ENCODE measurements at regions not wholly inside any gene's neighbourhood (a gene's known extent, or its start where the extent isn't known, plus 50 kb on each side); places are given as distances from the start of the nearest gene placed in this dataset.

DNA sequence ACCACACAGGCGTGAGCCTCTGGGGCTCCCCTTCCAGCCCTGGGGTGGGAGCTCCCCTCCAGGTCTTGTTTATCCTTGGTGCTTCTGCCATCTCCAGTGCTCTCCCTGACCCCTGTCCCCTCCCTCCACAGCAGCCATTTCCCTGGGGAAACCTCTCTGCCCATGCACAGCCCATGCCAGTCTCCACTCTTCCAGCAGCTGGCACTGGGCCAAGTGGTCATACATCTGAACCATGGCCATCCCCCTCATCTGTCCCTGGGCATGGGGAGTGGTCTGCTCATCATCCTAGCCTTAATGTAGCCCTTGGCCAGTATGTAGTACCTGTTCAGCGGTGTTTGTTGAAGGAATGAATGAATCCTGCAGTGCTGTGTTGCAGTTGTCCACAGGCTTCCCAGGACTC, 172.4 kb upstream of the ZNF32 start:
- H3K9me3 Mint-ChIP-seq, result no peaks in the 10 kb centered on the region
- H3K36me3 Mint-ChIP-seq (ENCODE audit: low read depth), result no peaks in the 10 kb centered on the region
- no peak for DNase-seq
- H3K4me1 Mint-ChIP-seq (ENCODE audit: low read depth), result peaks cover 49% of the 10 kb centered on the region
- no peaks in the 10 kb centered on the region for H3K27me3 Mint-ChIP-seq
- H3K4me3 Mint-ChIP-seq, result no peak overlapping the region
- no peak overlapping the region for H3K27ac Mint-ChIP-seq

DNA sequence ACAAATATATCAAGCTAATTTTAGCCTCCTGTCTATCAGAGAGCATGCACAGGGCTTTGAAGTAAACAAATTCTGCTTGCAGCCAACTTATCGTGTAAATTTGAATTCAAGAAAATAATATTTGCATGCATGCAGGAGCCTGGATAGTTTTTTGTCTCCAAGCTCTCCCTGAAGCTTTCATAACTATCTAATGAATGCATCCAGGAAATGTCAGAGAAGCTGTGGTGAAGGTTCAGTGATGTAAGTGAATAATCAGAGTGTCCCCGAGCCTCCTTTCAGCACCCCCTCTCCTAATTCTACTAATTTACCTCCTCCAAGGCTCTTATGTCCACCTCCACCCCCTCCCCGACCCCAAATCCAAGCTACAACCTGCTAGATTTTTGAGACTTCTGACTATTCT, 172.0 kb upstream of the ZNF32 start:
- H3K4me1 Mint-ChIP-seq (ENCODE audit: low read depth), result peaks cover 54% of the 10 kb centered on the region
- H3K27ac Mint-ChIP-seq, result no peak overlapping the region
- H3K9me3 Mint-ChIP-seq, result no peaks in the 10 kb centered on the region
- H3K36me3 Mint-ChIP-seq (ENCODE audit: low read depth), result no peaks in the 10 kb centered on the region
- no peaks in the 10 kb centered on the region for H3K27me3 Mint-ChIP-seq
- no peak overlapping the region for H3K4me3 Mint-ChIP-seq
- no peak for DNase-seq

DNA sequence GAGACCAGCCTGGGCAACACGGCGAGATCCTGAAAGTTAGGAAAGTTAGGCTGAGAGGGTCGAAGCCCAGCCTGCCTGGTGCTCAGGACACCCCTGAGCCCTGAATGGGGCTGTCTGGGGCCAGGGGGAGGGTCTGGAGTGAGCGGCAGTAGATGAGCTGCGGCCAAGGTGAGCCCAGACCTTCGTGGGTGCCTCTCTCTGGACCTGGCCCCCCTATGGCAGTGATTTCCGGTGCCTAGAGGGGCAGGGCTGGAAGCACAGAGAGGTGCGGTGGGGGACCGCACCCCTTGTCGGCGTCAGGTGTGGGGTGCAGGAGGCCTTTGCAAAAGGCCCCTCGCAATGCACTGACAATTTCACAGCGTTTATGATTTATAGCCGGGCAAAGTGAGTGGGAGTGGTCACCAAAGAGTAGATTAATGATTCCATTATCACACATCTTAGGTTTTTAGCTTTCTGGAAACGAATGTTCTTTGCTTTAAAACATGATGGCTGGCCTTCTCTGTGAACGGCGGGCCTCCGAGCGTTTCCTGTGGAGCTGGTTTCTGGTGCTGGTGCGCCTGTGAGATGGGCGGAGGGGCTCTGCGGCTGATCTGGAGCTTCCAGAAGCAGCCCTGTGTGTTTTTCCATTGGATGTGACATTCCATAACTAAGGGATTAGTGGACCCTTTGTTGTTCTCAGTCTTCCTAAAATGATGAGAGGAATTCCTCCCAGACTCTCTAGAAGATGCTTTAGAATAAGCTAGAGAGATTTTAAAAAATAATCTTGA, 171.0 kb upstream of the ZNF32 start:
- Mint-ChIP-seq H3K27me3 (no peaks in the 10 kb centered on the region), H3K4me1 (ENCODE audit: low read depth) (peaks cover 64% of the 10 kb centered on the region), H3K36me3 (ENCODE audit: low read depth) (no peaks in the 10 kb centered on the region), H3K9me3 (no peaks in the 10 kb centered on the region), H3K27ac (no peak overlapping the region), H3K4me3 (no peak overlapping the region)
- DNase-seq, result no peak

DNA sequence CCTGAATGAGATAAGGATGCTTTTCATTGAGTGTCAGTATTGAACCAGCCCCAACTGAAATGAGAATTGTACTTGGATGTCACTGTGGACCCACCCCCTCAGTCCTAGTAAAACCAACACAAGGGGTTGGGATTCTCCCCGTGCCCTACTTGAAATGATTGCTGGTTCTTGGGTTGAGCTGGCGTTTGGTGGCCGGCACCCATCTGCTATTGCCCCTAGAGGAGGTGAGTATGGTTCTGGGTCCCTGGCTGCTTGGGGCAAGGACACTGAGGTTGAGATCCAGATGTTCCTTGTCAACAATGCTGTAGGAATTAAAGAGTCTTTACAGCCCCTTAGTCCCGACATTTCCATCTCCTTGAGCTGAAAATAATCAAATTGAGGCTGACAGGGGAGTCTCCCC, 170.0 kb upstream of the ZNF32 start:
- H3K4me3 Mint-ChIP-seq, result no peak overlapping the region
- DNase-seq, result no peak
- peaks cover 63% of the 10 kb centered on the region for H3K4me1 Mint-ChIP-seq (ENCODE audit: low read depth)
- H3K27ac Mint-ChIP-seq, result no peak overlapping the region
- H3K9me3 Mint-ChIP-seq, result no peaks in the 10 kb centered on the region
- no peaks in the 10 kb centered on the region for H3K36me3 Mint-ChIP-seq (ENCODE audit: low read depth)
- no peaks in the 10 kb centered on the region for H3K27me3 Mint-ChIP-seq

DNA sequence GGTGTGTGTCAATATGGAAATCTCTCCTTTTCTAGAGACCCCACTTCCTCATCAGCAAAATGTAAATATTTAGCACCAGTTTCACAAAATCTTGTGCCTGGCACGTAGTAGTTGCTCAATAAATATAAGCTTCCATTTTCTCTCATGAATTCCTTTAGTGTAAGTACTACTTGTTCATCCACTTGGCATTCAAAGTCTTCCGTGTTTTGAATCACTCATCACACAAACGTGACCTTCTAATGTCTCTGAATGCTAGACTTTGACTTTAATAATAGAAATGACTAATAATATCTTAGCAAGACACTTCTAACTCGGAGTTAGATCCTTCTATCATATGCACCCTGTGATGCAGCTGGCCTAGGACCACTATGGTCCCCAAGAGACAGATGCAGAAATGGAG, 168.7 kb upstream of the ZNF32 start:
- H3K27me3 Mint-ChIP-seq, result no peaks in the 10 kb centered on the region

DNA sequence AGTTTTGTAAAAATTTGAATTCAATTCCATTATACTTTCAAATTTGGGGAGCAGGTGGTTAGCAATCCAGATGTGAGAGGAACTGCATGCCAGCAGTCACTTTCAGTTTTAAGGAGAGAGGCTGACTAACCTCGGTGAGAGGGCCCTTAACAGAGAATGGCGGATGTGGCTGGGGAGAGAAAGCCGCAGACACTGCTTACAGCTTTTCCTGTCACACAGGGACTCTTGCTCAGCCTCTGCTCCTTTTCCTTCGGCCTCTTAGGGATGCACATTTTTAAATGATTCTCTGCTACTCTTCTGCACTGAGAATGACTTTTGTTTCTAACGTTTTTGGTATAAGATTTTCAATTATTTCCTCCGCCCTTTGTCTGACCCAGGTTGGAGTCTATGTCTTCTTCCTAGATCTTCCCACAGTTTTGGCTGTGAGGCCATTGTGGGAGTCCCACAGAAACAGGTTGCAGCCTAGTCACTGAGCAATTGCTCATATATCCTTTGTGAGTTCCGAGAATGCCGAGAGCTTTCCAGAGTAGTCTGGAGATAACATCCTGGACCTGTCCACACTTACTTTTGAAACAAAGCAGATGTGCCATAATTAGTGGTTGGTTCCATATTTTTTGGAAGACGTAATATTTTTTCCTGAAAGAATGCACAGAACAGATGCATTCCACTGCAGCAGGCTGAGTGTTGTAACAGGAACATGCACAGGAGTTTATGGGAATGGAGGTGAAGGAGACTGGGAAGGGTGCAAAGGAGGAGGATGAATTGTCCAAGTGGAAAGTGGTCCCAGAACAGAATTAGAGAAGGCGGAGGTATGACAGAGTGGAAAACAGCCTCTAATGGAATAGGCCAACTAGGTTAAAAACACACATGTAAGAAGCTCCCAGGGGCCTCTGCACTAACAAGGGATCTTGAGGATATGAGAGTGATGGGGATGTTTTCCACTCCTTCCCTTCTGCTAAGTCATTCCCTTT, 168.0 kb upstream of the ZNF32 start:
- H3K4me3 Mint-ChIP-seq, result peak overlapping the region; percentile 49
- H3K9me3 Mint-ChIP-seq, result no peaks in the 10 kb centered on the region
- H3K4me1 Mint-ChIP-seq (ENCODE audit: low read depth), result peaks cover 45% of the 10 kb centered on the region
- peak; percentile 70 for DNase-seq
- H3K36me3 Mint-ChIP-seq (ENCODE audit: low read depth), result no peaks in the 10 kb centered on the region
- H3K27ac Mint-ChIP-seq, result peak overlapping the region; percentile 87
- no peaks in the 10 kb centered on the region for H3K27me3 Mint-ChIP-seq

More for the DNA sequence above, 168.7 kb upstream of the ZNF32 start:
- Mint-ChIP-seq H3K9me3 (no peaks in the 10 kb centered on the region), H3K4me1 (ENCODE audit: low read depth) (peaks cover 51% of the 10 kb centered on the region), H3K36me3 (ENCODE audit: low read depth) (no peaks in the 10 kb centered on the region), H3K27ac (peak overlapping the region; percentile 87), H3K4me3 (no peak overlapping the region)
- DNase-seq, result no peak

DNA sequence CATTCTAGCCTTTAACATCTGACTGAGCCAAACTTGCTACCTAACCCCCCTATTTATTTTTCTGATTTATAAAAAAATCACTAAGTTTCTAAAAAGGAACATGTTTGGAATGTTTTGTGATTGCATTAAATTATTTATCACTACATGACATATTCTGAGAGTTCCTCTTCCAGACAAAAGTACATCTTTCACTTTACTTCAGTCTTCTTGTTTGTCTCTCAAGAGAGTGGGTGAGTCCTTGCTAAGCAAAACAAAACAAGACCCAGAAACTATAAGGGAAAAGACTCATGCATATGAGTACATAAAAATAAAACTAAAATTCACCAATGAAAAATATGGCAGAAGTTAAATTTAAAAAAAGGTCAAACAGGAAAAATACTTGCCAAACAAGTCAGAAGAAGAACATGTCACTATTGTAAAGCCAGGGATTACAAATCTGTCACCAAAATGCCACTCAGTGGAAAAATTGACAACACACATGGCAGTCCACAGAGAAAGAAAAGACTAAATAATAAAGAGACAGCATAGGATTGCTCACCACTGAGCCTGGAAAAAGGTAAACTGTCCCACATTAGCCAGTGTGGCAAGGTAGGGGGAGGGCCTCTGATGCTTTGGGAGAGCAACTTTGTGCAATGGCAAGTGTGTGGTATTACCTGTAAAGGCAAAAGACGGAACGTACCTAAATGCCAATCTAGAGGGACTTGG, 166.7 kb upstream of the ZNF32 start:
- Mint-ChIP-seq H3K4me1 (ENCODE audit: low read depth) (peaks cover 56% of the 10 kb centered on the region), H3K27me3 (no peaks in the 10 kb centered on the region), H3K27ac (peak overlapping the region; percentile 87), H3K4me3 (no peak overlapping the region), H3K36me3 (ENCODE audit: low read depth) (no peaks in the 10 kb centered on the region), H3K9me3 (no peaks in the 10 kb centered on the region)
- no peak for DNase-seq

DNA sequence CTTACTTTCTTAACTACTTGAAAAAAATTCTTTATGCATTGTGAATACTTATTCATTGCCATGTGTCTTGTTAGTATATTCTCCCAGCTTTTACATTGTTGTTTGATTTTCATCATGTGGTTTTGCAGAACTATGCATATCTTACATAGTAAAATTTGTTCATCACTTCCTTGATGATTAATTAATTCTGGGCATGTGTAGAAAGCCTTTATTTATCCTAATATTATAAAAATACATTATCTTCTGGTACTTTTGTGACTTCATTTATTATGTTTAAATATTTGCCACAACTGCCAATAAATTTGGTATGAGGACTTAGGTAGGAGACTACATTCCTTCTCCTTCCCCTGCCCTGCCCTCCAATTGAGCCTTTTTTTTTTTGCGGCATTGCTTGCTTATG, 166.0 kb upstream of the ZNF32 start:
- Mint-ChIP-seq H3K36me3 (ENCODE audit: low read depth) (no peaks in the 10 kb centered on the region), H3K27ac (peak overlapping the region; percentile 87), H3K4me1 (ENCODE audit: low read depth) (peaks cover 59% of the 10 kb centered on the region), H3K9me3 (no peaks in the 10 kb centered on the region), H3K4me3 (no peak overlapping the region), H3K27me3 (no peaks in the 10 kb centered on the region)
- DNase-seq, result no peak

DNA sequence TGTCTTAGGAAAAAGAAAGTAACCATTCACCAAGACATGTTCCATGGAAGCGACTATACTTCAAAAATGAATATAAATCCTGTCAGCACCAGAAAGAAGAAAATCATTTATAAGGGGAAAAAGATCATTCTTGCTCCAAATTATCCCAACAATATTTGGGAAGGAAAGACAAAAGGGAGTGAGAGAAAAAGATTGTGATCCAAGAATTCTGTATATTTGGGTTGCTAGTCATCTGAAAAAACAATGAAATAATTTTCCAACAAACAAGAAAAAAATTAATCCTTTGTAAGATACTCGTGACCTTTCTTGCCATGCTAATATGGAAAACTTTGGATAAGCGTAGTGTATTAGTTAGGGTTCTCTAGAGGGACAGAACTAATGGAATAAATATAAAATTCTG, 163.2 kb upstream of the ZNF32 start:
- Mint-ChIP-seq H3K4me1 (ENCODE audit: low read depth) (peaks cover 65% of the 10 kb centered on the region), H3K36me3 (ENCODE audit: low read depth) (no peaks in the 10 kb centered on the region), H3K4me3 (no peak overlapping the region), H3K27ac (no peak overlapping the region), H3K27me3 (no peaks in the 10 kb centered on the region), H3K9me3 (no peaks in the 10 kb centered on the region)
- no peak for DNase-seq

DNA sequence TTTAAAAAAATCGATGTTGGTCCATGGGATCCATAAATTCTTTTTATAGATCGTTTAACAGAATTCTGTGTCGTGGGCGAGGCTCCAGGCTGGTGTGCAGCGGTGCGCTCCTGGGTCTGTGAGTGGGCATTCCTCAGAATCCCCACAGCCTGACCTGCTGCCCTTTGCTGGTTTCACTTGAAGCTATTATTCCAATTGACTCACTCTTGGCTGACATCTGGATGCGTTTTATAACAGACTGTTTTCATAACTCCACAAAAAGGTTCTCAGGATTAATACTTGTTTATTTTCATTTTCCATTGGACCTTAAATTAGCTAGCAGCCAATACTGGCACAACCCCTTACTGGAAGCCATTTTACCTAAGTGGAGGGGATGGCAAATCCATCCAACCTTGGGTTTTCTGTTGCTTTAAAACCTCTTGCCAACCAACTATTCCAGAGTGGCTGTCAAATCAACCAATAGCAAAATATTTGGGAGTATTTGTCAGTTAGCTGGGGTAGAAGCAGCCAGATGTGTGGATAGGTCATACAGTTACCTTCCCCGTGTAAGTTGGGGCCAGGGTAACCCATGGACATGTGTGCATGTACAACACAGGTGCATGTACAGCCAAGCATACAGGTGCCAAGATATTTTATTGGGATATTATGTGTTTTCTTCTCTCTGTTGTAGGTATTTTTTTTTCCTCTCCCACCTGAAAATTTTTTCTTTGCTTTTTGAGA, 160.7 kb upstream of the ZNF32 start:
- Mint-ChIP-seq H3K4me1 (ENCODE audit: low read depth) (peaks cover 44% of the 10 kb centered on the region), H3K4me3 (no peak overlapping the region), H3K27ac (no peak overlapping the region), H3K9me3 (no peaks in the 10 kb centered on the region), H3K27me3 (no peaks in the 10 kb centered on the region), H3K36me3 (ENCODE audit: low read depth) (no peaks in the 10 kb centered on the region)
- no peak for DNase-seq

DNA sequence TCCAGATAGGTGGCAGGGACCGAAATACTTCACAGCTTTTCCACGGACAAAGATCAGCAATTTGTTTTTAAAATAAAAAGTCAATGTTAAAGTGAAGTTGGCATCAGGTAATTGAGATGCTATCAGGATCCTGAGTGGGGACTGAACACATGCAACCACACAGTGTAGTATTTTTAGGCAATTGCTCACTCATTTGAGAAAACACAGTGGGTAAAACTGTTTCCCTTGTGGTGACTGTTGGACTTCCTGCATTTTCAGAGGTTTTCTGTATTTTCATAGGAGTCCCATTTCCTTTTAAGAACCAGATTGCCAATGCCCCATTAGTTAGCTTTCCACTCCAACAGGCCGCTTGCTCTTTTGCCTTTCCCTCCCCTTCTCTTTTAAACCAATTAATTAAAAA, 159.5 kb upstream of the ZNF32 start:
- H3K36me3 Mint-ChIP-seq (ENCODE audit: low read depth), result no peaks in the 10 kb centered on the region
- H3K9me3 Mint-ChIP-seq, result no peaks in the 10 kb centered on the region
- H3K27me3 Mint-ChIP-seq, result no peaks in the 10 kb centered on the region
- H3K4me1 Mint-ChIP-seq (ENCODE audit: low read depth), result peaks cover 42% of the 10 kb centered on the region
- peak overlapping the region; percentile 13 for H3K4me3 Mint-ChIP-seq
- peak overlapping the region; percentile 30 for H3K27ac Mint-ChIP-seq
- DNase-seq, result no peak

DNA sequence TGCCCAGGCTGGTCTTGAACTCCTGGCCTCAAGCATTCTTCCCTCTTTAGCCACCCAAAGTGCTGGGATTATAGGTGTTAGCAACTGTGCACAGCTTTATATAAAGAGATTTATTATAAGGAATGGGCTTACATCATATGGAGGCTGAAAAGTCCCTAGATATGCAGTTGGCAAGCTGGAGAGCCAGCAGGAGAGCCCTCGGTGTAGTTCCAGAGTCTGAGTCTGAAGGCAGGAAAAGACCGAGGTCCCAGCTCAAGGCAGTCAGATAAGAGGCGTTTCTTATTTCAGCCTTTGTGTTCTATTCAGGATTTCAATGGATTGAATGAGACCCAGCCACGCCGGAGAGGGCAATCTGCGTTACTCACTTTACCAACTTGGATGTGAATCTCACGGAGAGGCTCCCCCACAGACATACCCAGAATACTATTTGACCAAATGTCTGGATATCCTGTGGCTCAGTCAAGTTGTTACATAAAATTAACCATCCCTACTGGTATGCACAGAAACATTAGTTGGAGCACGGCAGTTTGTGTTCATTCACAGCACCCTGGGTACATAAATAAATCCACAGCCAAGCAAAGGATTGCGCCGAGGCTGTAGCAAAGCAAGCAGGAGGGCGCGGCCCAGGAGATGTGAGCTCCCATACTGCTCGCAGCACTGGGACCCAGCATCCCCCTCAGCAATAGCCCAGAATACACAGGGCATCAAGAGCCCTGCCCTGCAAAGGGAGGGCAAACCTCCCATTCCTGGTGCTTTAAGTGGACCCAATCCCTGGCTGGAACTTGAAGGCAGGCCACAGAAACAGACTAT, 158.4 kb upstream of the ZNF32 start:
- H3K36me3 Mint-ChIP-seq (ENCODE audit: low read depth), result no peaks in the 10 kb centered on the region
- H3K9me3 Mint-ChIP-seq, result no peaks in the 10 kb centered on the region

DNA sequence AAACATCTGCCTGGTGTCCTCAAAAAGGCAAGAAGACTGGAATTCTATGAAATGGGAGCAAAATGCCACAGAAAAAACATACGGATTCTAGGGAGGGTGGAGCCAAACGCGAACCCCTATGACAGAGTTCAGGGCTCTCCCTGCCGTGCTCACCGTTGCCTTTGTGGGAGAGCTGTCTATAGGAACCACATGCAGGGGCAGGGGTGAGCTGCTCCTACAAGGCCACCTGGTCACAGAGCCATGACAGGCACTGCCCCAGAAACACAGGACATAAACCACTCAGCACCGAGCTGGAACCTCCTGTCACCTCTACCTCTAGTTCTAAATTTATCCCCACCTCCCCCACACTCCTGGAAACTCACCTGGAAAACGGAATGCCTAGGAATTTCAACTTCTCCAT, 155.1 kb upstream of the ZNF32 start:
- Mint-ChIP-seq H3K36me3 (ENCODE audit: low read depth) (no peaks in the 10 kb centered on the region), H3K27me3 (no peaks in the 10 kb centered on the region)
- no peak for DNase-seq

More for the DNA sequence above, 158.4 kb upstream of the ZNF32 start:
- H3K4me3 Mint-ChIP-seq, result no peak overlapping the region
- peaks cover 42% of the 10 kb centered on the region for H3K4me1 Mint-ChIP-seq (ENCODE audit: low read depth)
- DNase-seq, result no peak
- no peaks in the 10 kb centered on the region for H3K27me3 Mint-ChIP-seq
- no peak overlapping the region for H3K27ac Mint-ChIP-seq

More for the DNA sequence above, 155.1 kb upstream of the ZNF32 start:
- Mint-ChIP-seq H3K27ac (no peak overlapping the region), H3K4me1 (ENCODE audit: low read depth) (peaks cover 27% of the 10 kb centered on the region), H3K9me3 (no peaks in the 10 kb centered on the region), H3K4me3 (no peak overlapping the region)
